ENCODE measurements at regions not wholly inside any gene's neighbourhood (a gene's known extent, or its start where the extent isn't known, plus 50 kb on each side); places are given as distances from the start of the nearest gene placed in this dataset.
"Not testable (repeated sequence)": the region's sequence is repeated elsewhere in the genome, so short reads cannot be mapped to it uniquely, and the experiment has no call there.

GRCh38 chr16:33816328-33816944 is 357.0 kb downstream of the TP53TG3F start:
- FAIRE-seq = not testable (repeated sequence)

GRCh38 chr16:33824736-33825135 is 365.3 kb downstream of the TP53TG3F start:
- H2BK5ac ChIP-seq (ENCODE audit: low read depth, low read length); H3K23me2 ChIP-seq (ENCODE audit: low read depth, low read length); H3K9ac ChIP-seq (replicated peaks in 1 of 4; ENCODE audit: extremely low read depth in 1 of 4, low read depth in 3 of 4, low read length in 3 of 4); H4K8ac ChIP-seq (ENCODE audit: extremely low read depth, insufficient read depth, low read length); H3K79me2 ChIP-seq (ENCODE audit: control insufficient read depth in 1 of 2, insufficient read depth in 2 of 2, low read length in 2 of 2); H3K4me2 ChIP-seq (ENCODE audit: insufficient read depth in 1 of 2, low read depth in 2 of 2, low read length in 2 of 2); FAIRE-seq; H2AFZ ChIP-seq (ENCODE audit: low read length); H2BK12ac ChIP-seq (ENCODE audit: low read depth, low read length); H3K56ac ChIP-seq (replicated peaks; ENCODE audit: insufficient read length, low read depth, low read length); H2BK15ac ChIP-seq (ENCODE audit: low read length); H2BK120ac ChIP-seq (replicated peaks; ENCODE audit: low read depth, low read length); H2AK5ac ChIP-seq (ENCODE audit: low read depth, low read length); H3K9me3 ChIP-seq (ENCODE audit: insufficient read depth in 2 of 2, low read depth in 1 of 2, low read length in 1 of 2); POLR2A ChIA-PET (ENCODE audit: partially characterized antibody); H3K27me3 ChIP-seq (replicated peaks in 1 of 4; ENCODE audit: control insufficient read depth in 3 of 4, extremely low read depth in 1 of 4, insufficient read depth in 3 of 4, low read length in 3 of 4); H3K23ac ChIP-seq (ENCODE audit: insufficient read length); DNase-seq (ENCODE audit: low read depth in 1 of 2, low spot score in 2 of 2); H3K36me3 ChIP-seq (ENCODE audit: control insufficient read depth in 2 of 4, insufficient read depth in 4 of 4, low read length in 3 of 4); H3K14ac ChIP-seq (ENCODE audit: insufficient read length); H3K4ac ChIP-seq (replicated peaks; ENCODE audit: insufficient read length, low read depth, low read length); H4K5ac ChIP-seq (ENCODE audit: insufficient read length, low read depth, low read length); H3K4me3 ChIP-seq (ENCODE audit: extremely low read depth in 1 of 4, insufficient read depth in 2 of 4, low read depth in 3 of 4, low read length in 4 of 4); H3K4me1 ChIP-seq (replicated peaks in 1 of 4; ENCODE audit: control insufficient read depth in 3 of 4, insufficient read depth in 4 of 4, low read length in 3 of 4); H3K18ac ChIP-seq (ENCODE audit: extremely low read depth, low read length); H3K79me1 ChIP-seq (ENCODE audit: low read depth, low read length); H4K20me1 ChIP-seq (replicated peaks in 1 of 2; ENCODE audit: control insufficient read depth in 1 of 2, insufficient read depth in 2 of 2, low read length in 2 of 2); H2BK20ac ChIP-seq (ENCODE audit: low read length); H4K91ac ChIP-seq (replicated peaks; ENCODE audit: insufficient read length, low read length); H3K27ac ChIP-seq (ENCODE audit: low read depth, low read length): not testable (repeated sequence)
- CTCF ChIA-PET (ENCODE audit: partially characterized antibody) = interaction anchor here (1.2 kb wide), 1 partner anchor 9 kb away, joined by 3 read pairs; no protein-coding TSS in a partner anchor
- WGBS, 2 experiments (ENCODE audit: extremely low coverage in 1 of 2, insufficient coverage in 1 of 2, insufficient read length in 1 of 2, insufficient replicate concordance in 2 of 2, low coverage in 1 of 2, low lambda C conversion rate in 2 of 2, missing lambda C conversion rate in 1 of 2) = 95% methylated on average over 8 of the region's 25 CpGs; no CpG with 5 or more reads in 1 of the 2 experiments

More at GRCh38 chr16:33816328-33816944, 357.0 kb downstream of the TP53TG3F start:
- H4K5ac ChIP-seq (ENCODE audit: insufficient read length, low read depth, low read length); POLR2A ChIA-PET (ENCODE audit: partially characterized antibody); H2BK20ac ChIP-seq (ENCODE audit: low read length); H3K4me3 ChIP-seq (ENCODE audit: extremely low read depth in 1 of 4, insufficient read depth in 2 of 4, low read depth in 3 of 4, low read length in 4 of 4); H3K79me2 ChIP-seq (ENCODE audit: control insufficient read depth in 1 of 2, insufficient read depth in 2 of 2, low read length in 2 of 2); H3K4me2 ChIP-seq (ENCODE audit: insufficient read depth in 1 of 2, low read depth in 2 of 2, low read length in 2 of 2); H4K91ac ChIP-seq (replicated peaks; ENCODE audit: insufficient read length, low read length); H3K27ac ChIP-seq (ENCODE audit: low read depth, low read length); H2AFZ ChIP-seq (ENCODE audit: low read length); H2BK15ac ChIP-seq (ENCODE audit: low read length); H2BK5ac ChIP-seq (ENCODE audit: low read depth, low read length); H2AK5ac ChIP-seq (ENCODE audit: low read depth, low read length); H3K9me3 ChIP-seq (ENCODE audit: insufficient read depth in 2 of 2, low read depth in 1 of 2, low read length in 1 of 2); H3K79me1 ChIP-seq (ENCODE audit: low read depth, low read length); H3K36me3 ChIP-seq (ENCODE audit: control insufficient read depth in 2 of 4, insufficient read depth in 4 of 4, low read length in 3 of 4); H3K4ac ChIP-seq (replicated peaks; ENCODE audit: insufficient read length, low read depth, low read length); H3K4me1 ChIP-seq (replicated peaks in 1 of 4; ENCODE audit: control insufficient read depth in 3 of 4, insufficient read depth in 4 of 4, low read length in 3 of 4); H2BK120ac ChIP-seq (replicated peaks; ENCODE audit: low read depth, low read length); H4K8ac ChIP-seq (ENCODE audit: extremely low read depth, insufficient read depth, low read length); DNase-seq (ENCODE audit: low read depth in 1 of 2, low spot score in 2 of 2); H3K9ac ChIP-seq (replicated peaks in 1 of 4; ENCODE audit: extremely low read depth in 1 of 4, low read depth in 3 of 4, low read length in 3 of 4); H3K27me3 ChIP-seq (replicated peaks in 1 of 4; ENCODE audit: control insufficient read depth in 3 of 4, extremely low read depth in 1 of 4, insufficient read depth in 3 of 4, low read length in 3 of 4); H2BK12ac ChIP-seq (ENCODE audit: low read depth, low read length); H3K18ac ChIP-seq (ENCODE audit: extremely low read depth, low read length); H4K20me1 ChIP-seq (replicated peaks in 1 of 2; ENCODE audit: control insufficient read depth in 1 of 2, insufficient read depth in 2 of 2, low read length in 2 of 2); H3K23me2 ChIP-seq (ENCODE audit: low read depth, low read length); H3K56ac ChIP-seq (replicated peaks; ENCODE audit: insufficient read length, low read depth, low read length); H3K23ac ChIP-seq (ENCODE audit: insufficient read length); H3K14ac ChIP-seq (ENCODE audit: insufficient read length): not testable (repeated sequence)
- WGBS, 2 experiments (ENCODE audit: extremely low coverage in 1 of 2, insufficient coverage in 1 of 2, insufficient read length in 1 of 2, insufficient replicate concordance in 2 of 2, low coverage in 1 of 2, low lambda C conversion rate in 2 of 2, missing lambda C conversion rate in 1 of 2) = no CpG with 5 or more reads among the region's 16 CpGs
- CTCF ChIA-PET (ENCODE audit: partially characterized antibody) = interaction anchor here (0.5 to 1.0 kb wide), 4 partner anchors 8 to 1378 kb away, joined by 3 read pairs; no protein-coding TSS in a partner anchor
